Activated B cell treated with CpG ODN at 0.5 μM for 24 hours (primary cell): ENCODE measurements at regions not wholly inside any gene's neighbourhood (a gene's known extent, or its start where the extent isn't known, plus 50 kb on each side); places are given as distances from the start of the nearest gene placed in this dataset.

Source experiments
- ATAC-seq: fragments of 200-7000 bp; cut with Tn5 transposase; one replicate; pipeline ENCODE4 v1.10.0; 2021; ENCODE audit warnings: low read depth, mild to moderate bottlenecking, moderate library complexity
- CTCF ChIA-PET: fragments of 350-600 bp; sonication (Branson Sonifier 250); formaldehyde crosslinking; loops from one replicate; lab custom pipeline; 2021; ENCODE audit warnings: antibody characterized with exemption; lab: Charles Lee
- POLR2A ChIA-PET: fragments of 350-600 bp; sonication (Branson Sonifier 250); formaldehyde crosslinking; loops from one replicate; lab custom pipeline; 2021; ENCODE audit warnings: antibody characterized with exemption; lab: Charles Lee
- DNase-seq: peaks from one replicate; pipeline ENCODE4 v3.0.0; 2022
- H3K27ac Mint-ChIP-seq: one replicate; pipeline ENCODE4 v1.8.0; 2020; ENCODE audit warnings: mixed read lengths
- H3K27me3 Mint-ChIP-seq: one replicate; pipeline ENCODE4 v1.8.0; 2021; ENCODE audit warnings: mixed read lengths
- H3K36me3 Mint-ChIP-seq: one replicate; pipeline ENCODE4 v1.8.0; 2021; ENCODE audit warnings: low read depth, mixed read lengths
- H3K4me1 Mint-ChIP-seq: one replicate; pipeline ENCODE4 v1.8.0; 2021; ENCODE audit warnings: mixed read lengths
- H3K4me3 Mint-ChIP-seq: one replicate; pipeline ENCODE4 v1.8.0; 2020; ENCODE audit warnings: mild to moderate bottlenecking, mixed read lengths
- H3K9me3 Mint-ChIP-seq: one replicate; pipeline ENCODE4 v1.8.0; 2020; ENCODE audit warnings: mixed read lengths
- intact Hi-C: fragments of 100-400 bp; cut with micrococcal nuclease; formaldehyde crosslinking; loops from one replicate; pipeline ENCODE4 v1.15.1; 2024
- TF ChIP-seq, protein P1 (sequence below): fragments of 200-600 bp; IDR thresholded peaks from one replicate; pipeline ENCODE4 v1.8.0; 2022; ENCODE audit warnings: antibody characterized with exemption, mild to moderate bottlenecking

DNA sequence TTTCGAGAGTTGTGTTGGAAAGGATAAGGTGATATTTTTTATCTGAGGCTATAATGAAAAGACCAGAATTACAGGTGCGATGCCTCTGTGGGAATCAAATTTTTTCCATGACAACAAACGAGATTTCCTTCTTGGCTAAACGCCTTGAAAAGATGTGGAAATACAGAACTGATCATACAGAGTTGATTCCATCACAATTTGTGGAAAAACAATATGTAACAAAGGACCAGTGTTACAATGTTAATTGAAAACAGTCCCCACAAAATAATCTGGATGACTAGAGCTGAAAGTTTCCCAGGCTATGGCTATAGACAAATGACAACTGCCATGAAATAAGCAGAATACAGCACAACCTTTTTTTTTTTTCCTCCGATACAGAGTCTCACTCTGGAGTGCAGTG, 628.9 kb downstream of the DIAPH3 start:
- Mint-ChIP-seq H3K4me1 (no peaks in the 10 kb centered on the region), H3K27me3 (no peaks in the 10 kb centered on the region), H3K36me3 (no peaks in the 10 kb centered on the region), H3K9me3 (no peaks in the 10 kb centered on the region), H3K27ac (no peak overlapping the region), H3K4me3 (no peak overlapping the region)
- no peak for ATAC-seq
- CTCF ChIA-PET, result no interaction called here
- no peak for DNase-seq
- POLR2A ChIA-PET, result no interaction called here
- intact Hi-C loops, result no loop called here
- TF ChIP-seq, protein P1, sequence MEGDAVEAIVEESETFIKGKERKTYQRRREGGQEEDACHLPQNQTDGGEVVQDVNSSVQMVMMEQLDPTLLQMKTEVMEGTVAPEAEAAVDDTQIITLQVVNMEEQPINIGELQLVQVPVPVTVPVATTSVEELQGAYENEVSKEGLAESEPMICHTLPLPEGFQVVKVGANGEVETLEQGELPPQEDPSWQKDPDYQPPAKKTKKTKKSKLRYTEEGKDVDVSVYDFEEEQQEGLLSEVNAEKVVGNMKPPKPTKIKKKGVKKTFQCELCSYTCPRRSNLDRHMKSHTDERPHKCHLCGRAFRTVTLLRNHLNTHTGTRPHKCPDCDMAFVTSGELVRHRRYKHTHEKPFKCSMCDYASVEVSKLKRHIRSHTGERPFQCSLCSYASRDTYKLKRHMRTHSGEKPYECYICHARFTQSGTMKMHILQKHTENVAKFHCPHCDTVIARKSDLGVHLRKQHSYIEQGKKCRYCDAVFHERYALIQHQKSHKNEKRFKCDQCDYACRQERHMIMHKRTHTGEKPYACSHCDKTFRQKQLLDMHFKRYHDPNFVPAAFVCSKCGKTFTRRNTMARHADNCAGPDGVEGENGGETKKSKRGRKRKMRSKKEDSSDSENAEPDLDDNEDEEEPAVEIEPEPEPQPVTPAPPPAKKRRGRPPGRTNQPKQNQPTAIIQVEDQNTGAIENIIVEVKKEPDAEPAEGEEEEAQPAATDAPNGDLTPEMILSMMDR, result no peak

DNA sequence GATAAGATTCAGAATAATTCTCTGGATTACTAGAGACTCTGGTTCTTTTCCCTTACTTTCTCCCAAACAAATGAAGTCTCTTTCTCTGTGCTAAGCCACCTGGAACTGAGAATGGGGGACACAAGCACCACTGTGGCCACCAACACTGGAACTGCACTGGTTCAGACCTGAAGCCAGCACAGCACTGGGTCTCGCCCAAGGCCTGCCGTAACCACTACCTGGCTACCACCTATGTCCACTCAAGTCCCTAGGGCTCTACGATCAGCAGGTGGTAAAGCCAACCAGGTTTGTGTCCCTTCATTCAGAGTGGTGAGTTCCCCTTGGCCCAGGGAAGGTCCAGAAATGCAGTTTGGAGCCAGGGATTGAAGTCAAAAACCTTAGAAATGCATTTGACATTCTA, 626.2 kb downstream of the DIAPH3 start:
- H3K4me1 Mint-ChIP-seq, result no peaks in the 10 kb centered on the region
- ATAC-seq, result no peak
- no peaks in the 10 kb centered on the region for H3K36me3 Mint-ChIP-seq
- H3K27me3 Mint-ChIP-seq, result no peaks in the 10 kb centered on the region
- H3K4me3 Mint-ChIP-seq, result no peak overlapping the region
- H3K9me3 Mint-ChIP-seq, result no peaks in the 10 kb centered on the region
- TF ChIP-seq, protein P1, result no peak
- intact Hi-C loops, result no loop called here
- POLR2A ChIA-PET, result no interaction called here
- no peak for DNase-seq
- CTCF ChIA-PET, result no interaction called here
- no peak overlapping the region for H3K27ac Mint-ChIP-seq

DNA sequence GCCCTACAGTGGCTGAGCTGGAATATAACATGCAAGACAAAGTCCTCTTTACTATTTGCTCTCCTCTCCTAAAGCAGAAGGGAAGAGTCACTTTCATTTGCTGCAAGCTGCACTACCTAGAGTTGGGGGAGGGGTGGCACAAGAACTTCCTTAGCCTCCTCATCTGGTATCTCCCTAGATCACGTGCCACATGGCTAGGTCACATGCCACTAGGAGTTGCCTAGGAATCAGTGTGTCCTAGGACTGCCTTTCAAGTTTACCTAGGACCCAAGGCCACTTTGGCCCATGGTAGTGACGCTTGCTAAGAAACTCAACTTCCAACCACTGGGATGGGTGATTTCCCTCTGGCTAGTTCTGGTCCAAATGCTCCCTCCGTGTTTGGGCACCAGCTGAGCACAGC, 625.2 kb downstream of the DIAPH3 start:
- POLR2A ChIA-PET, result no interaction called here

DNA sequence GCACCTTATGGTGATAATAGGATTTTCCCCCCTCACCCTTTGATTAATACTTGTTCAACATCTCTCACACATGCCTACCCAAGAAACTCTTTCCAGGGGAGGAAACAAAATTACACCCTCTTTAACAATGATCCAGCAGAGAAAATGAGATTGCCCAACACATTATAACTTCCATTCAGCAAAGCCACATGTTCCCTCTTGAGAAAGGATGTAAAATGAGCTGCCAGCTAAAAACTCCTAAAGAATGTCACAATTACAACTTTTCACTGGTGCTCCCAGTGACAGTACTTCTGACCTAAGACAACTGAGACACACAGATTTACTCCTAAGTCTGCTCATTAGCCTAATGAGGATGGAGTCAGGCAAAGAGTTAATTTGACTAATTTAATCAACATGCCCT, 621.4 kb downstream of the DIAPH3 start:
- TF ChIP-seq, protein P1, result no peak
- POLR2A ChIA-PET, result no interaction called here
- Mint-ChIP-seq H3K36me3 (no peaks in the 10 kb centered on the region), H3K4me1 (no peaks in the 10 kb centered on the region), H3K4me3 (no peak overlapping the region), H3K9me3 (no peaks in the 10 kb centered on the region), H3K27ac (no peak overlapping the region), H3K27me3 (no peaks in the 10 kb centered on the region)
- CTCF ChIA-PET, result interaction anchor here (1.3 kb wide), 1 partner anchor 11 kb away, joined by 3 read pairs; no protein-coding TSS in a partner anchor
- no peak for DNase-seq
- intact Hi-C loops, result no loop called here
- ATAC-seq, result no peak

More for the DNA sequence above, 625.2 kb downstream of the DIAPH3 start:
- H3K36me3 Mint-ChIP-seq, result no peaks in the 10 kb centered on the region
- H3K27me3 Mint-ChIP-seq, result no peaks in the 10 kb centered on the region
- no peak for DNase-seq
- CTCF ChIA-PET, result no interaction called here
- H3K27ac Mint-ChIP-seq, result no peak overlapping the region
- H3K9me3 Mint-ChIP-seq, result no peaks in the 10 kb centered on the region
- H3K4me3 Mint-ChIP-seq, result no peak overlapping the region
- intact Hi-C loops, result no loop called here
- ATAC-seq, result no peak
- H3K4me1 Mint-ChIP-seq, result no peaks in the 10 kb centered on the region
- TF ChIP-seq, protein P1, result no peak

DNA sequence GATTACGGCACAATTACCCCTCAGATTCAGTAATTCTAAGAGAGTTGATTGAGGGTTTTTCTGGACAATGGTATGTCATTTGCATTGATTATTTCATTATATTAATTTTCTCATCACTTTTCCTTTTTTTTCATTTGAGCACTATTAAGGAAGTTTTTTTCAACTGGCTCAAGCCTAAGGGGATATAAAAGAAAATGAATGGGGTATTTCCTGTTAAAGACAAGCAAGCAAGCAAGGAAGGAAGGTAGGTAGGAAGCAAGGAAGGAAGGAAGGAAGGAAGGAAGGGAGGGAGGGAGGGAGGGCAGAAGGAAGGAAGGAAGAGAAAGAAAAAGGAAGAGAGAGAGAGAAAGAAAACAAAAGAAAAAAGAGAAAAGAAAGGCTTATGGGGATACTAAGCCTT, 620.3 kb downstream of the DIAPH3 start:
- H3K27me3 Mint-ChIP-seq, result no peaks in the 10 kb centered on the region
- TF ChIP-seq, protein P1, result no peak
- no peak overlapping the region for H3K4me3 Mint-ChIP-seq
- H3K27ac Mint-ChIP-seq, result no peak overlapping the region
- intact Hi-C loops, result no loop called here
- H3K4me1 Mint-ChIP-seq, result no peaks in the 10 kb centered on the region
- DNase-seq, result no peak
- CTCF ChIA-PET, result no interaction called here
- H3K9me3 Mint-ChIP-seq, result no peaks in the 10 kb centered on the region
- no peaks in the 10 kb centered on the region for H3K36me3 Mint-ChIP-seq
- ATAC-seq, result no peak
- POLR2A ChIA-PET, result no interaction called here
